ENCODE measurements at regions not wholly inside any gene's neighbourhood (a gene's known extent, or its start where the extent isn't known, plus 50 kb on each side); places are given as distances from the start of the nearest gene placed in this dataset.

DNA sequence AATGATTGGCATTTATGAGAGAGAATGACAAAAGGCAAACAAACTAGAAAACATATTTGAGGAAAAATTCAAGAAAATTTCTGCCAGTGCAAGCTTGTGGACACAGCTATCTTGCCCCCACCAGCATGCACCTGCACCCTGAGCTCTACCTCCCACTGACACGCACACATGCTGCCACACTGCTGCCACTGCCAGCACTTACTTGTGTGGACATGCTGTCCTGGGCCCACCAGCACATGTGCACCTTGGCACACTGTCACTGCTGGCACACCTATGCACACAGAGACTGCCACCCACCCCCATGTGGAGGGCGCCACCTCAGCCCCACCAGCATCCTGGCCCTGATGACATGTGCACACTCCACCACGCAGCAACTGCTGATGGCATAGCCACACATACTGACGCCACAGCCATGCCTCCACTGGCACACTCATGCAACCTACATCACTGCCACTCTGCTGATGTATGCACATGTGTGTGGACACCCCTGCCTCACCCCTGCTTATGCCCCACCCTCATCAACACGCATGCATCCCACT lies 475.0 kb downstream of the SOX5 start:
- no peaks in the 10 kb centered on the region for H3K36me3 ChIP-seq
- peaks cover 0 to 14% (median 0%) of the 10 kb centered on the region in 3 donors for H3K9me3 ChIP-seq
- H3K4me3 ChIP-seq: no peak overlapping the region
- 83 to 93% methylated on average over 1 to 3 of the region's 5 CpGs for WGBS, 2 donors (ENCODE audit: low coverage in 1 of 2)
- no peaks in the 10 kb centered on the region for H3K27me3 ChIP-seq
- ATAC-seq: peak; percentile 22
- no peaks in the 10 kb centered on the region for H3K4me1 ChIP-seq
- H3K27ac ChIP-seq: no peak overlapping the region
- no peak for TF ChIP-seq EP300 (IDR thresholded peaks at IDR 0.05)
- no peak for TF ChIP-seq POLR2AphosphoS5 (IDR thresholded peaks at IDR 0.05)
- TF ChIP-seq, protein P1, sequence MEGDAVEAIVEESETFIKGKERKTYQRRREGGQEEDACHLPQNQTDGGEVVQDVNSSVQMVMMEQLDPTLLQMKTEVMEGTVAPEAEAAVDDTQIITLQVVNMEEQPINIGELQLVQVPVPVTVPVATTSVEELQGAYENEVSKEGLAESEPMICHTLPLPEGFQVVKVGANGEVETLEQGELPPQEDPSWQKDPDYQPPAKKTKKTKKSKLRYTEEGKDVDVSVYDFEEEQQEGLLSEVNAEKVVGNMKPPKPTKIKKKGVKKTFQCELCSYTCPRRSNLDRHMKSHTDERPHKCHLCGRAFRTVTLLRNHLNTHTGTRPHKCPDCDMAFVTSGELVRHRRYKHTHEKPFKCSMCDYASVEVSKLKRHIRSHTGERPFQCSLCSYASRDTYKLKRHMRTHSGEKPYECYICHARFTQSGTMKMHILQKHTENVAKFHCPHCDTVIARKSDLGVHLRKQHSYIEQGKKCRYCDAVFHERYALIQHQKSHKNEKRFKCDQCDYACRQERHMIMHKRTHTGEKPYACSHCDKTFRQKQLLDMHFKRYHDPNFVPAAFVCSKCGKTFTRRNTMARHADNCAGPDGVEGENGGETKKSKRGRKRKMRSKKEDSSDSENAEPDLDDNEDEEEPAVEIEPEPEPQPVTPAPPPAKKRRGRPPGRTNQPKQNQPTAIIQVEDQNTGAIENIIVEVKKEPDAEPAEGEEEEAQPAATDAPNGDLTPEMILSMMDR (IDR thresholded peaks at IDR 0.05): no peak
- no peak for TF ChIP-seq POLR2A (IDR thresholded peaks at IDR 0.05)

Small RNA genes lying in the stretch of these regions (small RNA-seq; reads per million reads assigned to genes)
- gene AC087258.2: 0 reads per million in 4 donors
